HG02884 (cell line): ENCODE measurements at regions not wholly inside any gene's neighbourhood (a gene's known extent, or its start where the extent isn't known, plus 50 kb on each side); places are given as distances from the start of the nearest gene placed in this dataset.

ENCODE experiments used
- ATAC-seq: cut with Tn5 transposase; IDR thresholded peaks from one replicate; pipeline ENCODE4 v1.9.1; 2021; ENCODE audit warnings: mild to moderate bottlenecking, moderate library complexity; ENCODE audit not compliant: unreplicated experiment

GRCh38 chr5:24353611-24354010, 291.2 kb downstream of the CDH10 start:
- no peak for ATAC-seq

- ATAC-seq: no peak
Measured at GRCh38 chr5:24363789-24364481, 280.8 kb downstream of the CDH10 start.

- no peak for ATAC-seq
Measured at GRCh38 chr5:24364711-24365110, 280.1 kb downstream of the CDH10 start.

- no peak for ATAC-seq
Measured at GRCh38 chr5:24365406-24365805, 279.4 kb downstream of the CDH10 start.

GRCh38 chr5:24367216-24367615, 277.6 kb downstream of the CDH10 start:
- ATAC-seq: no peak

- ATAC-seq: no peak
Measured at GRCh38 chr5:24368115-24368514, 276.7 kb downstream of the CDH10 start.

GRCh38 chr5:24376210-24376609, 268.6 kb downstream of the CDH10 start:
- no peak for ATAC-seq

- no peak for ATAC-seq
Measured at GRCh38 chr5:24376616-24377015, 268.2 kb downstream of the CDH10 start.

- ATAC-seq: no peak
Measured at GRCh38 chr5:24381861-24382489, 262.8 kb downstream of the CDH10 start.

- no peak for ATAC-seq
Measured at GRCh38 chr5:24385070-24385469, 259.7 kb downstream of the CDH10 start.

GRCh38 chr5:24385617-24386016, 259.2 kb downstream of the CDH10 start:
- no peak for ATAC-seq

- no peak for ATAC-seq
Measured at GRCh38 chr5:24388448-24388847, 256.3 kb downstream of the CDH10 start.

GRCh38 chr5:24389968-24390367, 254.8 kb downstream of the CDH10 start:
- no peak for ATAC-seq

GRCh38 chr5:24391816-24392215, 253.0 kb downstream of the CDH10 start:
- no peak for ATAC-seq

- no peak for ATAC-seq
Measured at GRCh38 chr5:24397601-24398000, 247.2 kb downstream of the CDH10 start.

GRCh38 chr5:24401773-24402172, 243.0 kb downstream of the CDH10 start:
- no peak for ATAC-seq

GRCh38 chr5:24407466-24407865, 237.3 kb downstream of the CDH10 start:
- no peak for ATAC-seq

GRCh38 chr5:24428345-24428744, 216.4 kb downstream of the CDH10 start:
- ATAC-seq: no peak

GRCh38 chr5:24433555-24433954, 211.2 kb downstream of the CDH10 start:
- no peak for ATAC-seq
